ENCODE measurements at regions not wholly inside any gene's neighbourhood (a gene's known extent, or its start where the extent isn't known, plus 50 kb on each side); places are given as distances from the start of the nearest gene placed in this dataset.

- Histone ChIP-seq H3K27ac (ENCODE audit: low read length) (no peak overlapping the region), H3K4me3 (ENCODE audit: low read length) (no peak overlapping the region), H3K9me3 (ENCODE audit: control insufficient read depth, low read length) (no peaks in the 10 kb centered on the region), H3K4me1 (ENCODE audit: control insufficient read depth, insufficient read depth, low read length) (no peaks in the 10 kb centered on the region), H3K27me3 (ENCODE audit: control insufficient read depth, insufficient read depth) (no peaks in the 10 kb centered on the region)
- ATAC-seq (no peak), DNase-seq (no peak)
- intact Hi-C loops (cut with DNase I): no loop called here
- WGBS: 65% methylated on average over 11 of the region's 11 CpGs
Observed at GRCh38 chr16:64892835-64893785, 228.8 kb downstream of the CDH11 start.

- ATAC-seq: no peak
- Histone ChIP-seq H3K27ac (ENCODE audit: low read length) (no peak overlapping the region), H3K27me3 (ENCODE audit: control insufficient read depth, insufficient read depth) (no peaks in the 10 kb centered on the region), H3K4me1 (ENCODE audit: control insufficient read depth, insufficient read depth, low read length) (no peaks in the 10 kb centered on the region), H3K9me3 (ENCODE audit: control insufficient read depth, low read length) (no peaks in the 10 kb centered on the region), H3K4me3 (ENCODE audit: low read length) (no peak overlapping the region)
- WGBS: 79% methylated on average over 2 of the region's 2 CpGs
- intact Hi-C loops (cut with DNase I): no loop called here
- DNase-seq: no peak
Observed at GRCh38 chr16:64889446-64889845, 232.4 kb downstream of the CDH11 start.

GRCh38 chr16:64887651-64888050, 234.2 kb downstream of the CDH11 start:
- intact Hi-C loops (cut with DNase I): no loop called here
- no peaks in the 10 kb centered on the region for H3K9me3 ChIP-seq (ENCODE audit: control insufficient read depth, low read length)
- no peak for DNase-seq
- H3K27me3 ChIP-seq (ENCODE audit: control insufficient read depth, insufficient read depth): no peaks in the 10 kb centered on the region
- no peaks in the 10 kb centered on the region for H3K4me1 ChIP-seq (ENCODE audit: control insufficient read depth, insufficient read depth, low read length)
- ATAC-seq: no peak
- H3K27ac ChIP-seq (ENCODE audit: low read length): no peak overlapping the region
- H3K4me3 ChIP-seq (ENCODE audit: low read length): no peak overlapping the region

- Histone ChIP-seq H3K27ac (ENCODE audit: low read length) (no peak overlapping the region), H3K4me3 (ENCODE audit: low read length) (no peak overlapping the region), H3K9me3 (ENCODE audit: control insufficient read depth, low read length) (no peaks in the 10 kb centered on the region), H3K4me1 (ENCODE audit: control insufficient read depth, insufficient read depth, low read length) (no peaks in the 10 kb centered on the region), H3K27me3 (ENCODE audit: control insufficient read depth, insufficient read depth) (no peaks in the 10 kb centered on the region)
- ATAC-seq (peak; percentile 53 to 60), DNase-seq (peak; percentile 16 to 50 (median 48))
- WGBS: 51% methylated on average over 6 of the region's 6 CpGs
- intact Hi-C loops (cut with DNase I): no loop called here
Observed at GRCh38 chr16:64882078-64882784, 239.6 kb downstream of the CDH11 start.

- 41% methylated on average over 2 of the region's 2 CpGs for WGBS
- Histone ChIP-seq H3K9me3 (ENCODE audit: control insufficient read depth, low read length) (no peaks in the 10 kb centered on the region), H3K27ac (ENCODE audit: low read length) (no peak overlapping the region), H3K27me3 (ENCODE audit: control insufficient read depth, insufficient read depth) (no peaks in the 10 kb centered on the region), H3K4me3 (ENCODE audit: low read length) (no peak overlapping the region), H3K4me1 (ENCODE audit: control insufficient read depth, insufficient read depth, low read length) (no peaks in the 10 kb centered on the region)
- no peak for DNase-seq
- ATAC-seq: peak in 1 of 2 donors; percentile 92
- intact Hi-C loops (cut with DNase I): no loop called here
Observed at GRCh38 chr16:64880994-64881393, 240.9 kb downstream of the CDH11 start.

- no peak for DNase-seq
- 82% methylated on average over 3 of the region's 3 CpGs for WGBS
- H3K4me1 ChIP-seq (ENCODE audit: control insufficient read depth, insufficient read depth, low read length): no peaks in the 10 kb centered on the region
- no peak overlapping the region for H3K27ac ChIP-seq (ENCODE audit: low read length)
- no peaks in the 10 kb centered on the region for H3K9me3 ChIP-seq (ENCODE audit: control insufficient read depth, low read length)
- H3K27me3 ChIP-seq (ENCODE audit: control insufficient read depth, insufficient read depth): no peaks in the 10 kb centered on the region
- intact Hi-C loops (cut with DNase I): no loop called here
- ATAC-seq: peak in 1 of 2 donors; percentile 55
- no peak overlapping the region for H3K4me3 ChIP-seq (ENCODE audit: low read length)
Observed at GRCh38 chr16:64880006-64880405, 241.9 kb downstream of the CDH11 start.

- 74% methylated on average over 4 of the region's 4 CpGs for WGBS
- intact Hi-C loops (cut with DNase I): no loop called here
- no peak for DNase-seq
Observed at GRCh38 chr16:64878940-64879339, 242.9 kb downstream of the CDH11 start.

GRCh38 chr16:64872101-64872500, 249.8 kb downstream of the CDH11 start:
- Histone ChIP-seq H3K4me3 (ENCODE audit: low read length) (no peak overlapping the region), H3K27me3 (ENCODE audit: control insufficient read depth, insufficient read depth) (no peaks in the 10 kb centered on the region), H3K27ac (ENCODE audit: low read length) (no peak overlapping the region), H3K4me1 (ENCODE audit: control insufficient read depth, insufficient read depth, low read length) (no peaks in the 10 kb centered on the region), H3K9me3 (ENCODE audit: control insufficient read depth, low read length) (no peaks in the 10 kb centered on the region)
- ATAC-seq (no peak), DNase-seq (no peak)
- intact Hi-C loops (cut with DNase I): no loop called here
- 86% methylated on average over 2 of the region's 2 CpGs for WGBS

More at GRCh38 chr16:64878940-64879339, 242.9 kb downstream of the CDH11 start:
- H3K27me3 ChIP-seq (ENCODE audit: control insufficient read depth, insufficient read depth): no peaks in the 10 kb centered on the region
- H3K4me1 ChIP-seq (ENCODE audit: control insufficient read depth, insufficient read depth, low read length): no peaks in the 10 kb centered on the region
- H3K4me3 ChIP-seq (ENCODE audit: low read length): no peak overlapping the region
- no peak overlapping the region for H3K27ac ChIP-seq (ENCODE audit: low read length)
- no peaks in the 10 kb centered on the region for H3K9me3 ChIP-seq (ENCODE audit: control insufficient read depth, low read length)
- no peak for ATAC-seq

GRCh38 chr16:64870859-64871258, 251.0 kb downstream of the CDH11 start:
- DNase-seq: no peak
- Histone ChIP-seq H3K27ac (ENCODE audit: low read length) (no peak overlapping the region), H3K4me1 (ENCODE audit: control insufficient read depth, insufficient read depth, low read length) (no peaks in the 10 kb centered on the region), H3K4me3 (ENCODE audit: low read length) (no peak overlapping the region), H3K27me3 (ENCODE audit: control insufficient read depth, insufficient read depth) (no peaks in the 10 kb centered on the region), H3K9me3 (ENCODE audit: control insufficient read depth, low read length) (no peaks in the 10 kb centered on the region)
- intact Hi-C loops (cut with DNase I): no loop called here
- no peak for ATAC-seq
- 72% methylated on average over 3 of the region's 3 CpGs for WGBS

- DNase-seq (no peak), ATAC-seq (no peak)
- H3K27ac ChIP-seq (ENCODE audit: low read length): no peak overlapping the region
- H3K9me3 ChIP-seq (ENCODE audit: control insufficient read depth, low read length): no peaks in the 10 kb centered on the region
- no peak overlapping the region for H3K4me3 ChIP-seq (ENCODE audit: low read length)
- no peaks in the 10 kb centered on the region for H3K4me1 ChIP-seq (ENCODE audit: control insufficient read depth, insufficient read depth, low read length)
- WGBS: 70% methylated on average over 5 of the region's 5 CpGs
- intact Hi-C loops (cut with DNase I): no loop called here
- no peaks in the 10 kb centered on the region for H3K27me3 ChIP-seq (ENCODE audit: control insufficient read depth, insufficient read depth)
Observed at GRCh38 chr16:64869781-64870180, 252.1 kb downstream of the CDH11 start.

- ATAC-seq: no peak
- intact Hi-C loops (cut with DNase I): no loop called here
- no peak overlapping the region for H3K4me3 ChIP-seq (ENCODE audit: low read length)
- no peak overlapping the region for H3K27ac ChIP-seq (ENCODE audit: low read length)
- no peaks in the 10 kb centered on the region for H3K27me3 ChIP-seq (ENCODE audit: control insufficient read depth, insufficient read depth)
- 90% methylated on average over 2 of the region's 2 CpGs for WGBS
- H3K4me1 ChIP-seq (ENCODE audit: control insufficient read depth, insufficient read depth, low read length): no peaks in the 10 kb centered on the region
- no peak for DNase-seq
- H3K9me3 ChIP-seq (ENCODE audit: control insufficient read depth, low read length): no peaks in the 10 kb centered on the region
Observed at GRCh38 chr16:64866021-64866420, 255.8 kb downstream of the CDH11 start.

All from right cardiac atrium (tissue), 5 donors.